LHCN-M2 (cell line): ENCODE measurements at regions not wholly inside any gene's neighbourhood (a gene's known extent, or its start where the extent isn't known, plus 50 kb on each side); places are given as distances from the start of the nearest gene placed in this dataset.

Experiments used
- DNase-seq: peaks from one replicate; pipeline ENCODE4 v3.0.0-alpha.2; 2012; ENCODE audit warnings: low read depth

- DNase-seq: no peak
Observed at GRCh38 chr20:58092353-58092752, 136.1 kb downstream of the ANKRD60 start.

GRCh38 chr20:58091810-58092209 lies 136.6 kb downstream of the ANKRD60 start:
- no peak for DNase-seq

GRCh38 chr20:58090161-58090560 lies 138.3 kb downstream of the ANKRD60 start:
- no peak for DNase-seq

- DNase-seq: no peak
Observed at GRCh38 chr20:58088625-58089024, 139.8 kb downstream of the ANKRD60 start.

GRCh38 chr20:58088105-58088504 lies 140.3 kb downstream of the ANKRD60 start:
- no peak for DNase-seq

GRCh38 chr20:58087562-58087858 lies 140.9 kb downstream of the ANKRD60 start:
- DNase-seq: no peak

GRCh38 chr20:58086763-58087561 lies 141.5 kb downstream of the ANKRD60 start:
- peak; percentile 57 for DNase-seq

- no peak for DNase-seq
Observed at GRCh38 chr20:58084966-58085365, 143.5 kb downstream of the ANKRD60 start.

GRCh38 chr20:58084566-58084965 lies 143.9 kb downstream of the ANKRD60 start:
- no peak for DNase-seq

GRCh38 chr20:58081846-58082245 lies 146.6 kb downstream of the ANKRD60 start:
- peak; percentile 87 for DNase-seq

GRCh38 chr20:58078741-58079522 lies 149.5 kb downstream of the ANKRD60 start:
- peak; percentile 85 for DNase-seq

GRCh38 chr20:58077282-58077681 lies 151.2 kb downstream of the ANKRD60 start:
- no peak for DNase-seq

GRCh38 chr20:58076405-58076804 lies 152.0 kb downstream of the ANKRD60 start:
- no peak for DNase-seq

GRCh38 chr20:58075586-58076345 lies 152.7 kb downstream of the ANKRD60 start:
- DNase-seq: no peak

GRCh38 chr20:58073945-58074856 lies 154.3 kb downstream of the ANKRD60 start:
- peak; percentile 57 for DNase-seq

GRCh38 chr20:58072695-58073671 lies 155.5 kb downstream of the ANKRD60 start:
- DNase-seq: no peak

GRCh38 chr20:58071991-58072390 lies 156.5 kb downstream of the ANKRD60 start:
- no peak for DNase-seq

GRCh38 chr20:58071298-58071697 lies 157.2 kb downstream of the ANKRD60 start:
- DNase-seq: no peak

- DNase-seq: no peak
Observed at GRCh38 chr20:58070664-58071196, 157.7 kb downstream of the ANKRD60 start.
